H4 (cell line): ENCODE measurements at regions not wholly inside any gene's neighbourhood (a gene's known extent, or its start where the extent isn't known, plus 50 kb on each side); places are given as distances from the start of the nearest gene placed in this dataset.

ENCODE experiments used
- DNase-seq: peaks from one replicate; pipeline ENCODE4 v3.0.0-alpha.2; 2015; ENCODE audit warnings: low spot score

- peak; percentile 72 for DNase-seq
These were observed 253.2 kb upstream of the RASGEF1B start for GRCh38 chr4:81724925-81725329.

GRCh38 chr4:81723927-81724587 is 252.3 kb upstream of the RASGEF1B start:
- no peak for DNase-seq

GRCh38 chr4:81723019-81723884 is 251.5 kb upstream of the RASGEF1B start:
- no peak for DNase-seq

GRCh38 chr4:81722290-81722851 is 250.7 kb upstream of the RASGEF1B start:
- DNase-seq = no peak

GRCh38 chr4:81715757-81716156 is 244.1 kb upstream of the RASGEF1B start:
- no peak for DNase-seq

- peak; percentile 14 for DNase-seq
These were observed 243.7 kb upstream of the RASGEF1B start for GRCh38 chr4:81715357-81715756.

- no peak for DNase-seq
These were observed 242.6 kb upstream of the RASGEF1B start for GRCh38 chr4:81714291-81714690.

- DNase-seq = no peak
These were observed 241.0 kb upstream of the RASGEF1B start for GRCh38 chr4:81712714-81713113.

- DNase-seq = no peak
These were observed 232.8 kb upstream of the RASGEF1B start for GRCh38 chr4:81704461-81704860.

- no peak for DNase-seq
These were observed 228.5 kb upstream of the RASGEF1B start for GRCh38 chr4:81700189-81700588.

- DNase-seq = no peak
These were observed 227.0 kb upstream of the RASGEF1B start for GRCh38 chr4:81698538-81699296.

- no peak for DNase-seq
These were observed 222.6 kb upstream of the RASGEF1B start for GRCh38 chr4:81694176-81694913.

- no peak for DNase-seq
These were observed 219.2 kb upstream of the RASGEF1B start for GRCh38 chr4:81690871-81691270.

GRCh38 chr4:81688085-81688484 is 216.4 kb upstream of the RASGEF1B start:
- no peak for DNase-seq

- no peak for DNase-seq
These were observed 215.8 kb upstream of the RASGEF1B start for GRCh38 chr4:81687471-81687870.

- DNase-seq = no peak
These were observed 213.4 kb upstream of the RASGEF1B start for GRCh38 chr4:81685104-81685503.

GRCh38 chr4:81684352-81684751 is 212.6 kb upstream of the RASGEF1B start:
- DNase-seq = no peak

- DNase-seq = no peak
These were observed 210.8 kb upstream of the RASGEF1B start for GRCh38 chr4:81682492-81682891.

- no peak for DNase-seq
These were observed 207.6 kb upstream of the RASGEF1B start for GRCh38 chr4:81679315-81679714.

- no peak for DNase-seq
These were observed 207.1 kb upstream of the RASGEF1B start for GRCh38 chr4:81678801-81679200.

GRCh38 chr4:81676537-81676936 is 204.8 kb upstream of the RASGEF1B start:
- no peak for DNase-seq
